Activated T-cell treated with anti-CD3 and anti-CD28 coated beads, Interleukin-2, amount 50 U/mL, for 1 hour (primary cell): ENCODE measurements at regions not wholly inside any gene's neighbourhood (a gene's known extent, or its start where the extent isn't known, plus 50 kb on each side); places are given as distances from the start of the nearest gene placed in this dataset.
A peak's percentile ranks its signal among the peaks of the same experiment; 100 is the strongest.
"Not testable (repeated sequence)": the region's sequence is repeated elsewhere in the genome, so short reads cannot be mapped to it uniquely, and the experiment has no call there.

Experiments
- DNase-seq: peaks from one replicate; pipeline ENCODE4 v3.0.0-alpha.2; 2020

- no peak for DNase-seq
These were observed 127.1 kb downstream of the GLRX3 start for GRCh38 chr10:130263289-130263688.

- no peak for DNase-seq
These were observed 129.4 kb downstream of the GLRX3 start for GRCh38 chr10:130265542-130265941.

- no peak for DNase-seq
These were observed 146.5 kb downstream of the GLRX3 start for GRCh38 chr10:130282492-130283218.

- DNase-seq: no peak
These were observed 147.0 kb downstream of the GLRX3 start for GRCh38 chr10:130283219-130283545.

GRCh38 chr10:130295761-130296160, 159.6 kb downstream of the GLRX3 start:
- DNase-seq: not testable (repeated sequence)

GRCh38 chr10:130300608-130301020, 164.4 kb downstream of the GLRX3 start:
- DNase-seq: no peak

GRCh38 chr10:130301021-130301892, 165.1 kb downstream of the GLRX3 start:
- peak; percentile 57 for DNase-seq

GRCh38 chr10:130326954-130327353, 190.8 kb downstream of the GLRX3 start:
- no peak for DNase-seq

GRCh38 chr10:130329792-130330191, 193.6 kb downstream of the GLRX3 start:
- DNase-seq: no peak

- no peak for DNase-seq
These were observed 197.0 kb downstream of the GLRX3 start for GRCh38 chr10:130333185-130333584.

- DNase-seq: no peak
These were observed 199.1 kb downstream of the GLRX3 start for GRCh38 chr10:130335336-130335735.

GRCh38 chr10:130336617-130337304, 200.6 kb downstream of the GLRX3 start:
- no peak for DNase-seq

- DNase-seq: no peak
These were observed 201.1 kb downstream of the GLRX3 start for GRCh38 chr10:130337305-130337640.

GRCh38 chr10:130337696-130338635, 201.8 kb downstream of the GLRX3 start:
- no peak for DNase-seq

- no peak for DNase-seq
These were observed 202.4 kb downstream of the GLRX3 start for GRCh38 chr10:130338636-130339024.

- no peak for DNase-seq
These were observed 202.9 kb downstream of the GLRX3 start for GRCh38 chr10:130339091-130339490.

GRCh38 chr10:130339911-130340310, 203.7 kb downstream of the GLRX3 start:
- DNase-seq: no peak

GRCh38 chr10:130340816-130341215, 204.6 kb downstream of the GLRX3 start:
- no peak for DNase-seq

GRCh38 chr10:130341356-130341755, 205.2 kb downstream of the GLRX3 start:
- DNase-seq: no peak

GRCh38 chr10:130345728-130346127, 209.5 kb downstream of the GLRX3 start:
- DNase-seq: no peak

- DNase-seq: no peak
These were observed 214.8 kb downstream of the GLRX3 start for GRCh38 chr10:130350996-130351395.

GRCh38 chr10:130351466-130352290, 215.5 kb downstream of the GLRX3 start:
- no peak for DNase-seq
